RWPE1 (cell line): ENCODE measurements at regions not wholly inside any gene's neighbourhood (a gene's known extent, or its start where the extent isn't known, plus 50 kb on each side); places are given as distances from the start of the nearest gene placed in this dataset.
"Not testable (repeated sequence)": the region's sequence is repeated elsewhere in the genome, so short reads cannot be mapped to it uniquely, and the experiment has no call there.

ENCODE experiments used
- CTCF ChIA-PET: fragments of 350-600 bp; sonication (Branson Sonifier 250); formaldehyde crosslinking; extraction: SDS; loops from one replicate; lab custom pipeline; 2021; lab: Yijun Ruan, JAX
- POLR2A ChIA-PET: fragments of 400-600 bp; formaldehyde crosslinking; extraction: SDS; loops from one replicate; lab custom pipeline; 2020; ENCODE audit warnings: antibody characterized with exemption; ENCODE audit not compliant: low non-redundant PET; lab: Yijun Ruan, JAX
- DNase-seq: peaks from one replicate; pipeline ENCODE4 v3.0.0; 2012; ENCODE audit warnings: low spot score
- H3K27ac ChIP-seq: fragments of 450-650 bp; 2 replicates; pipeline ENCODE4 v1.5.1; 2017
- TF ChIP-seq, protein P1 (sequence below): fragments of 450-650 bp; conservative IDR thresholded peaks from 2 replicates; pipeline ENCODE4 v1.5.1; 2017; ENCODE audit warnings: low read depth, mild to moderate bottlenecking

GRCh38 chr18:22067682-22068081, 101.7 kb upstream of the GATA6 start:
- TF ChIP-seq, protein P1, sequence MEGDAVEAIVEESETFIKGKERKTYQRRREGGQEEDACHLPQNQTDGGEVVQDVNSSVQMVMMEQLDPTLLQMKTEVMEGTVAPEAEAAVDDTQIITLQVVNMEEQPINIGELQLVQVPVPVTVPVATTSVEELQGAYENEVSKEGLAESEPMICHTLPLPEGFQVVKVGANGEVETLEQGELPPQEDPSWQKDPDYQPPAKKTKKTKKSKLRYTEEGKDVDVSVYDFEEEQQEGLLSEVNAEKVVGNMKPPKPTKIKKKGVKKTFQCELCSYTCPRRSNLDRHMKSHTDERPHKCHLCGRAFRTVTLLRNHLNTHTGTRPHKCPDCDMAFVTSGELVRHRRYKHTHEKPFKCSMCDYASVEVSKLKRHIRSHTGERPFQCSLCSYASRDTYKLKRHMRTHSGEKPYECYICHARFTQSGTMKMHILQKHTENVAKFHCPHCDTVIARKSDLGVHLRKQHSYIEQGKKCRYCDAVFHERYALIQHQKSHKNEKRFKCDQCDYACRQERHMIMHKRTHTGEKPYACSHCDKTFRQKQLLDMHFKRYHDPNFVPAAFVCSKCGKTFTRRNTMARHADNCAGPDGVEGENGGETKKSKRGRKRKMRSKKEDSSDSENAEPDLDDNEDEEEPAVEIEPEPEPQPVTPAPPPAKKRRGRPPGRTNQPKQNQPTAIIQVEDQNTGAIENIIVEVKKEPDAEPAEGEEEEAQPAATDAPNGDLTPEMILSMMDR: no peak
- H3K27ac ChIP-seq: no peak overlapping the region
- CTCF ChIA-PET: no interaction called here
- DNase-seq: no peak
- POLR2A ChIA-PET: no interaction called here

GRCh38 chr18:22068784-22069183, 100.6 kb upstream of the GATA6 start:
- CTCF ChIA-PET, H3K27ac ChIP-seq, POLR2A ChIA-PET, DNase-seq: not testable (repeated sequence)

DNA sequence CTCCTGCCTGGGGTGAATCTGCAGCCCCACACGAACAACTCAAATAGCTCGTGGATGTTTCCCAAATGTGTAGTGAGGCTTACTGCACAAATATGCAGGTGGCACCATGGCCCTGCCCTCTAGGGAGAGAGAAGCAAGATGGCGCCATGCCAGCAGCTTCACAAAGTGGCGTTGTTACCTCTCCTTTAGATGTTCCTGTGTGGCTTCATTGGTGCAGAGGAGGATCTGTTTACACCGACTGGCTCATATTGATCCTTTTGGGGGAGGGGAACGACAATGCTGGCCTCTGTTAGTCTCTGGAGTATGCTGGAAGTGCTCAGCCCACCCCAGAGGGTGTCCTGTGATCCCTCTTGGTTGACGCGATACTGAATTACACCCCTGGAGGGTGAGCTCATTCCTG, 99.5 kb upstream of the GATA6 start:
- DNase-seq: no peak
- CTCF ChIA-PET: interaction anchor here (0.6 kb wide), 1 partner anchor 97 kb away, joined by 10 read pairs; no protein-coding TSS in a partner anchor
- POLR2A ChIA-PET: no interaction called here
- no peak overlapping the region for H3K27ac ChIP-seq
- TF ChIP-seq, protein P1: no peak

DNA sequence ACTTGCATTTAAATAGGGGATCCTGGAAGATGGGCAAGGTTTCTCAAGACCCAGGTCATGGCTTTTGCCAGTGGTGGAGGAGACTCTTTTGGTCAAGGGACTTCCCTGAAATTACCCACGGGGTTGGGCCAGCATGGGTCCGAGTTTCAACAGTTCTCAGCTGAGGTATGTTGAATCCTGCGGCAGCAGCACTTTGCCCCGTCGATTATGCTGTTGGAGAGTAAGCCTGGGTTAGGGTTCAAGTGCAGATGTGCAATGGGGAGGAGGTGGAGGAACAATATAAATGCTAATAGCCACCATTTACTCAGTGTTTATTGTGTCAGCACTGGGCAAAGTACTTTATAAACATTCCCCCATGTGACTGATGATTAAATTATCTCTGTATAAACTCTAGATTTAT, 96.0 kb upstream of the GATA6 start:
- TF ChIP-seq, protein P1: no peak
- H3K27ac ChIP-seq: no peak overlapping the region
- ChIA-PET CTCF (no interaction called here), POLR2A (no interaction called here)
- DNase-seq: no peak

DNA sequence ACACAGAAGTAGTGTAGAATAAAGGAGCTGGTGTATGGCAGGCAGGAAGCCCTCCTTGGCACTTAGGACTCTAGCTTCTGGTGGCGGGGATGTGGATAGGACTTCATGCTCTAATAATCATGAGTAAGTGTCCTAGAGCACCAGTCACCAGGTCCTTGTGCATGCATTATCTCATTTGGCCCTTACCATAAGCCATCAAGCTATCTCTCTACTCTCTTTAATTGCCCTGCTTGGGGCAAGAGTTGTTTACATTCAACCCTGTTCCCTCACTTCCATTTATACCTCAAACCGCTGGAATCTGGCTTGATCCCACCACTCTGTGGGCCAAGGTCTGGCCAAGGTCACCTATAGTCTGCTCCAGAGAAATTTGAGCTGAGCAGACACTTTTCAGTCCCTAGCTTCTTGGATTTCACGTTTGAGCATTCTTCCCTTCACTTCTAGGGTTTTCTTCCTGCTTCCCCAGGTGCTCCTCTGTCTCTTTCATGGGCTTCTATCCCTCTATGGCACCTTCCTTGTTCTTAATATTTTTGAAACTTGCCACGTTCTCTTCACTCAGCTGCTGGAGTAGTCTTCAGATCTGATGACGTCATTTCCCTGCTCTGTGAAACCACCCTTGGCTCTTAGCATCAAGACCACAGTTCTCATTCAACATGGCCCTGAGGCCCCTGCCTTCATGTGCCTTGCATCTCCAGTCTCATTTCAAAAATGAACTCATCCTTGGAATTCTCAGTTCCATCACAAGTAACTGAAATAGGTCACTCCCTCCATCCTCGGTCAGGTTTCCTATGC, 94.9 kb upstream of the GATA6 start:
- ChIA-PET POLR2A (no interaction called here), CTCF (no interaction called here)
- TF ChIP-seq, protein P1: no peak
- DNase-seq: no peak
- no peak overlapping the region for H3K27ac ChIP-seq

DNA sequence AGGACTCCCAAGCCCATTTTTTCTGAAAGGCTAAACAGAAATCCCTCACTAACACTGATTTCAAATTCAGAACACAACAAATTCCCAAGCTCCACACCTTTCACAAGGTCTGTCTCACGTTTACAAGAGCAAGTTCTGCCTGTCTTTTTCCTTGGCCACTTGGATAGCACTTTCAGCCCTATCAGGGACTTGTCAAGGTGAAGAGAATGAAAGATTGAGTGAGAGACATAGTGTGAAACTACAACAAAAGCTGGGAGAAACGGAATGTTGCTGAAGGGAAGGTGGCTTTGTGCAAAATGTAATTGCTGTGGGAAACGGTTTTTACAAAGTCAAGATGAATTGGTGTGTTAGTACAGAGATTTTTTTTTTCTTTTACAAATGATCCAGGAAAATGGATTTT, 89.4 kb upstream of the GATA6 start:
- CTCF ChIA-PET: interaction anchor here (0.6 kb wide), 1 partner anchor 720 kb away, joined by 3 read pairs; no protein-coding TSS in a partner anchor
- no peak for DNase-seq
- TF ChIP-seq, protein P1: no peak
- no peak overlapping the region for H3K27ac ChIP-seq
- POLR2A ChIA-PET: no interaction called here

DNA sequence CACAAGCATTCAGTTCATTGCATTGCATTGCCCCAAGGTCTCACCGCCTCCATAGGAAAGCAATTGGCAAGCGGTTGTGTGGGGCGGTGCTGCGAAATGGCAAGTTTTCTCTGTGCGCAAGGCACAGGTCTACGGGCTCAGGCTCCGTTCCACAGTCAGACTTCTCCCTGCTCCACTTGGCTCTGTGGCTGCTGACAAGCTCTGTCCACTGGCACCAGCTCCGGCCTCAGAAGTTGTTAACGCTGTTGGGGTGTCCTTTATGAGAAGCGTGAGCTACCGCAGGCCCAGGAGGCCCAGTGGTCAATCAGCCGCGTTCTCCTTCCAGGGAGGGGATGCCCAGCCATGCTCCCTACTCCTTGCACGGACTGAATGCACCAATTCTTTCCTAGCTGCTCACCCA, 87.0 kb upstream of the GATA6 start:
- DNase-seq: no peak
- ChIA-PET CTCF (no interaction called here), POLR2A (no interaction called here)
- no peak overlapping the region for H3K27ac ChIP-seq
- TF ChIP-seq, protein P1: no peak
